Upper lobe of left lung (tissue), 4 donors: ENCODE measurements at regions not wholly inside any gene's neighbourhood (a gene's known extent, or its start where the extent isn't known, plus 50 kb on each side); places are given as distances from the start of the nearest gene placed in this dataset.

Source experiments
- CTCF ChIP-seq, 6 experiments: fragments of 450-650 bp in 4 of 6; fragments of 200-600 bp in 2 of 6; sonication (generic) in 2 of 6; IDR thresholded peaks; one replicate each; pipeline ENCODE4 v1.5.1; 2016 to 2019; ENCODE audit warnings: antibody characterized with exemption in 6 of 6
- EP300 ChIP-seq, 4 donors: sonication (generic); formaldehyde crosslinking; IDR thresholded peaks; one replicate each; pipeline ENCODE4 v1.5.1; 2017; ENCODE audit warnings: antibody characterized with exemption in 4 of 4, control low read depth in 2 of 4
- POLR2A ChIP-seq, 4 donors: fragments of 450-650 bp; IDR thresholded peaks; one replicate each; pipeline ENCODE4 v1.5.1; 2016 to 2017; ENCODE audit warnings: antibody characterized with exemption in 4 of 4, mild to moderate bottlenecking in 2 of 4
- POLR2AphosphoS5 ChIP-seq, 2 donors: sonication (generic); formaldehyde crosslinking; IDR thresholded peaks; one replicate each; pipeline ENCODE4 v1.5.1; 2017; ENCODE audit warnings: antibody characterized with exemption in 2 of 2

- TF ChIP-seq CTCF (IDR thresholded peaks at IDR 0.05) (no peak), POLR2AphosphoS5 (IDR thresholded peaks at IDR 0.05) (peak in 1 of 2 donors; percentile 53), EP300 (IDR thresholded peaks at IDR 0.05) (peak in 2 of 4 donors; percentile 76 to 81), POLR2A (IDR thresholded peaks at IDR 0.05) (no peak)
These were observed 250.2 kb upstream of the DMRT1 start for GRCh38 chr9:591292-591691.
